ENCODE measurements at regions not wholly inside any gene's neighbourhood (a gene's known extent, or its start where the extent isn't known, plus 50 kb on each side); places are given as distances from the start of the nearest gene placed in this dataset.
A peak's percentile ranks its signal among the peaks of the same experiment; 100 is the strongest.

- peak overlapping the region; percentile 63 to 71 for H3K27ac ChIP-seq
- no peaks in the 10 kb centered on the region for H3K36me3 ChIP-seq
- H3K9me3 ChIP-seq, result no peaks in the 10 kb centered on the region
- TF ChIP-seq POLR2A (IDR thresholded peaks at IDR 0.05) (no peak), CTCF (IDR thresholded peaks at IDR 0.05) (no peak)
- no peaks in the 10 kb centered on the region for H3K27me3 ChIP-seq
- peaks cover 0 to 4% of the 10 kb centered on the region in 2 donors for H3K4me1 ChIP-seq
- intact Hi-C loops (cut with DNase I; ENCODE audit: low total_unique reads), result no loop called here
- DNase-seq, result peak in 1 of 2 donors; percentile 24
- H3K4me3 ChIP-seq, result no peak overlapping the region
These were observed 300.4 kb upstream of the NT5C1B start for GRCh38 chr2:18889565-18890332.

GRCh38 chr2:18885457-18885856 lies 296.1 kb upstream of the NT5C1B start:
- DNase-seq, result no peak
- no peak overlapping the region for H3K27ac ChIP-seq
- H3K4me3 ChIP-seq, result no peak overlapping the region
- H3K36me3 ChIP-seq, result no peaks in the 10 kb centered on the region
- H3K9me3 ChIP-seq, result no peaks in the 10 kb centered on the region
- peaks cover 0 to 4% of the 10 kb centered on the region in 2 donors for H3K4me1 ChIP-seq
- intact Hi-C loops (cut with DNase I; ENCODE audit: low total_unique reads), result no loop called here
- H3K27me3 ChIP-seq, result no peaks in the 10 kb centered on the region
- TF ChIP-seq POLR2A (IDR thresholded peaks at IDR 0.05) (no peak), CTCF (IDR thresholded peaks at IDR 0.05) (no peak)

GRCh38 chr2:18883616-18884456 lies 294.5 kb upstream of the NT5C1B start:
- no peaks in the 10 kb centered on the region for H3K9me3 ChIP-seq
- H3K27me3 ChIP-seq, result no peaks in the 10 kb centered on the region
- no peak overlapping the region for H3K4me3 ChIP-seq
- H3K4me1 ChIP-seq, result no peaks in the 10 kb centered on the region
- no peak for TF ChIP-seq POLR2A (IDR thresholded peaks at IDR 0.05)
- no peak for TF ChIP-seq CTCF (IDR thresholded peaks at IDR 0.05)
- intact Hi-C loops (cut with DNase I; ENCODE audit: low total_unique reads), result no loop called here
- DNase-seq, result no peak
- no peak overlapping the region for H3K27ac ChIP-seq
- no peaks in the 10 kb centered on the region for H3K36me3 ChIP-seq

- Histone ChIP-seq H3K27ac (no peak overlapping the region), H3K27me3 (no peaks in the 10 kb centered on the region), H3K36me3 (no peaks in the 10 kb centered on the region), H3K9me3 (no peaks in the 10 kb centered on the region), H3K4me3 (no peak overlapping the region), H3K4me1 (no peaks in the 10 kb centered on the region)
- TF ChIP-seq POLR2A (IDR thresholded peaks at IDR 0.05) (no peak), CTCF (IDR thresholded peaks at IDR 0.05) (no peak)
- intact Hi-C loops (cut with DNase I; ENCODE audit: low total_unique reads), result no loop called here
- DNase-seq, result no peak
These were observed 282.1 kb upstream of the NT5C1B start for GRCh38 chr2:18871430-18871829.

- Histone ChIP-seq H3K4me3 (no peak overlapping the region), H3K27ac (no peak overlapping the region), H3K4me1 (no peaks in the 10 kb centered on the region), H3K9me3 (no peaks in the 10 kb centered on the region), H3K27me3 (no peaks in the 10 kb centered on the region), H3K36me3 (no peaks in the 10 kb centered on the region)
- intact Hi-C loops (cut with DNase I; ENCODE audit: low total_unique reads), result no loop called here
- TF ChIP-seq CTCF (IDR thresholded peaks at IDR 0.05), result no peak
- no peak for TF ChIP-seq POLR2A (IDR thresholded peaks at IDR 0.05)
- no peak for DNase-seq
These were observed 280.9 kb upstream of the NT5C1B start for GRCh38 chr2:18870307-18870706.
